ENCODE measurements at regions not wholly inside any gene's neighbourhood (a gene's known extent, or its start where the extent isn't known, plus 50 kb on each side); places are given as distances from the start of the nearest gene placed in this dataset.
A peak's percentile ranks its signal among the peaks of the same experiment; 100 is the strongest.

DNA sequence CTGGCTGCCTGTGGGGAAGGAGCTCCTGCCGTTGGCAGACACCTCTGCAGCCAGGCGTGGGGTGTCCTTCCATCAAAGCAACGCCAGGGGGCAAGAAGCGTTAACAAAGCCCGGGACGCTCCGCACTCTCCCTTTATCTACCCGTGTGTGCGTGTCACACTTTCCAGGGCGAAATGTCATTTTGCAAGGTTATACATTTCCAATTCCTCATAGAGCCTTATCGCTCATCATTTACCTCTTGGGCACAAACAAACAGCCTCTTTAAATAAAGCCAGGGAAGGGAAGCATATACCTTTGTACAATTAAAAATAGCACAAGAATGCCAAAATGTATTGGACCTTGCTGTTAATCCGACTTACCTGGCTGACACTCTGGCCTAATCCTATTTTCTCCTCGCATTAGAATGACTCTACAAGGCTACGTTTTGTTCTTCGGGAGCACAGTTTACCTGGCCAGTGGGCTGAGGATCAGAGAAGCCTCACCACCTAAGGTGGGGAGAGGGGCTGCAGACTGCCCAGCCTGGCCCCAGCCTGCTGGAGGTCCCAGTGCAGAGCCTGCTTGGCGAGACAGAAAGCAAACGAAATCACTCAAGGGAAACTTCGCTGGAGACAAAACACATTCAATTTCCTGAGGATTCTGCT lies 77.6 kb upstream of the EN2 start:
- Histone ChIP-seq H3K36me3 (ENCODE audit: control insufficient read depth, insufficient read depth, low read length) (no peaks in the 10 kb centered on the region), H3K27me3 (ENCODE audit: control insufficient read depth, insufficient read depth, low read length) (peaks cover 88% of the 10 kb centered on the region), H3K4me3 (ENCODE audit: low read depth, low read length) (no peak overlapping the region)
- peak; percentile 10 for DNase-seq (ENCODE audit: low read depth)
- TF ChIP-seq, protein P1, sequence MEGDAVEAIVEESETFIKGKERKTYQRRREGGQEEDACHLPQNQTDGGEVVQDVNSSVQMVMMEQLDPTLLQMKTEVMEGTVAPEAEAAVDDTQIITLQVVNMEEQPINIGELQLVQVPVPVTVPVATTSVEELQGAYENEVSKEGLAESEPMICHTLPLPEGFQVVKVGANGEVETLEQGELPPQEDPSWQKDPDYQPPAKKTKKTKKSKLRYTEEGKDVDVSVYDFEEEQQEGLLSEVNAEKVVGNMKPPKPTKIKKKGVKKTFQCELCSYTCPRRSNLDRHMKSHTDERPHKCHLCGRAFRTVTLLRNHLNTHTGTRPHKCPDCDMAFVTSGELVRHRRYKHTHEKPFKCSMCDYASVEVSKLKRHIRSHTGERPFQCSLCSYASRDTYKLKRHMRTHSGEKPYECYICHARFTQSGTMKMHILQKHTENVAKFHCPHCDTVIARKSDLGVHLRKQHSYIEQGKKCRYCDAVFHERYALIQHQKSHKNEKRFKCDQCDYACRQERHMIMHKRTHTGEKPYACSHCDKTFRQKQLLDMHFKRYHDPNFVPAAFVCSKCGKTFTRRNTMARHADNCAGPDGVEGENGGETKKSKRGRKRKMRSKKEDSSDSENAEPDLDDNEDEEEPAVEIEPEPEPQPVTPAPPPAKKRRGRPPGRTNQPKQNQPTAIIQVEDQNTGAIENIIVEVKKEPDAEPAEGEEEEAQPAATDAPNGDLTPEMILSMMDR (IDR thresholded peaks at IDR 0.05; ENCODE audit: insufficient read depth, low read length, poor library complexity, severe bottlenecking) = peak; percentile 85

DNA sequence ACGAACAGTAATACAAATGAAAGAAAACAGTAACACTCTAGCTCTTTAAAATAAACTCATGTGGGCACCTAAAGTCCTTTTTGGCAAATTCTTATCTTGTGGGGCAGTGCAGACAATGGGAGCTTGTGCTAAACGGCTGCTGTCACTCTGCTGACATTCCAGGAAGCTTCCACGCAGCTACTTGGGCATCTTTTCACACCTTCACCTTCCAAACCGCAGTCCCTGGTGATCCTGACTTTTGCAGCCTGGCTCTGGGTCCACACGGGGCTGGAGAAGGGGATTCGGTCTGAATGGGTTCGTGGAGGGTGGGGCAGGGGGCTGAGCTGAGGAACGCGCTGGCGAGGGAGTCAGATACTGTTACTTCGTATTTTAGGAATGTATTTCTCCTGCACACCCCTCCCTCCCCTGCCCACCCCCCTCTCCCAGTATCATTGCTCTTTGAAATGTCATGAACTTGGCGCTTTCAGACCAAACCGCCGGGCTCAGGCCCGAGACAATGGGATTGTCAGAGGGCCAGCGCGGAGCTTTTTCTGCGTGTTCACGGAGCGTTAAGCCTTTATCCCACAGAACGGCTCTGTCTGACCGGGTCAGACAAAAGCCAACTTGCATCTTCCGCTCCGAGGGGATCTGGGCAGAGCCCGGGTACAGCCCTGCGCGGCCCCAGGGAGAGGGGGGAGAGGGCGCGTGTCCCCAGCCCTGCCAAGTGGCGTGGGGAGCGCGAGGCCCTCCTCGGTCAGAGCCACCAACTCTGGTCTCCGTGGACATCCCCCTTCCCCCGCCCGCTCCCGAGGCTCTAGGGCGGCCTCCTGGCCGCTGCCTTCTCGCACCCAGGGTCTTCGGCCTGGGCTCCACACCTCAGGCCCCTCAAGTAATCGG lies 76.7 kb upstream of the EN2 start:
- Histone ChIP-seq H3K4me3 (ENCODE audit: low read depth, low read length) (no peak overlapping the region), H3K36me3 (ENCODE audit: control insufficient read depth, insufficient read depth, low read length) (no peaks in the 10 kb centered on the region), H3K27me3 (ENCODE audit: control insufficient read depth, insufficient read depth, low read length) (peaks cover 83% of the 10 kb centered on the region)
- DNase-seq (ENCODE audit: low read depth) = no peak
- TF ChIP-seq, protein P1 (IDR thresholded peaks at IDR 0.05; ENCODE audit: insufficient read depth, low read length, poor library complexity, severe bottlenecking) = no peak

DNA sequence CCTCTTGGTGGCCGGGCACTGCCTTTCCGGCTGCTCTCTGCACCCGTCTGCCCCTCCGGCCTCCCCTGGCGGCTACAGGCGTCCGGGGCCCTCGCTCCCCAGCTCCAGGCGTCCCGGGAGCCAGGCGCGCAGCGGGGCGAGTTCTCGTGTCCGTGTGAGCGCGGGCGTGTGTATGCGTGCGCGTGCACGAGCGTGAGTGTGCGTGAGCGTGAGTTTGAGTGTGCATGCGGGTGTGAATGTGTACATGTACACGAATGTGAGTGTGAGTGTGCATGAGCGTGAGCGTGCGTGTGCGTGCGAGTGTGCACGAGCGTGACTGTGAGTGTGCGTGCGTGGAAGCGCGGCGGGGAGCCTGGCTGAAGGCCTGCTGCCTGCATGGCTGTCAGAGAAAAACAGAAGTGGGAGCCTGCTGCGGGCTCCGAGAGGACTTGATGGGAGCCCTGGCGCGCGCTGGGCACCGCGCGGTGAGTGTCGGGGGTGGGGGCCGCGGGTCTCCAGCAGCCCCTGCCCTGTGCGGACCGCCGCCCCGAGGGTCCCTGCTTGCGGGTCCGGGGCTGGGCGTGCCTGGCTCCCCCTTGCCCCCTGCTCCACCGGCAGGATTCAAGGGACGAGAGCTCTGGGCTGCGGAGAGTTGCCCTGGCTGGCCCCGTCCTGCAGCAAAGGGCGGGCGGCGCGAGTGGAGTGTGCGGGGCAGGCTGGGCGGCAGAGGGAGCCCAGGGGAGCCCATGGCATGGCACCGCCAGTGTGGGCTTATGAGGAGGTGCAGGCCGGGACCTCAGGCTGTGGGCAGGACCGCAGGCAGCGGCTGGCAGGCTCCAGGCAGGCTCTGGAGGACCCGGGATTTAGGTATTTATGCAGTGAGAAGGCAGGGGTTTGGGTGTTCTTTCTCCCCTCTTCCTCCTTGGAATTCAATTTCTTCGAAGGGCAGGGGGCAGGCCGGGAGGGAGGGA lies 75.8 kb upstream of the EN2 start:
- Histone ChIP-seq H3K4me3 (ENCODE audit: low read depth, low read length) (no peak overlapping the region), H3K27me3 (ENCODE audit: control insufficient read depth, insufficient read depth, low read length) (peaks cover 77% of the 10 kb centered on the region), H3K36me3 (ENCODE audit: control insufficient read depth, insufficient read depth, low read length) (no peaks in the 10 kb centered on the region)
- no peak for DNase-seq (ENCODE audit: low read depth)
- TF ChIP-seq, protein P1 (IDR thresholded peaks at IDR 0.05; ENCODE audit: insufficient read depth, low read length, poor library complexity, severe bottlenecking) = no peak

DNA sequence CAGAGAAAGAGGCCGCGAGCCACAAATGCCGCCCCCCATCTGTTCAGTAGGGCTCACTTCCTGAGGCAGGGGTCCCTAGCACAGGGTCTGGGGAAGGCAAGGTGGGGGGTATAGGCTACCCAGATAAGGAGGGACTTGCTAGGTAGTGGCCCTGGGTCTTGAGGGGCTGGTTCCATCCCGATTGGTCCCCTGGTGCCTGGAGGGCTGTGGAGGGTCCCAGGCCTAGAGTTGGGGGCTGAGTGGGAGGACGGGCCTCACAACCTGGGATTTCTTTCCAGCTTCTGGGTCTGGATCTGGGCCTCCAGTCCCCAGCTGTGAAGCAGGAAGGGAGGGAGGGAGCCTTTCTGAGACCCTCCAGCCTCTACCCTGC lies 75.1 kb upstream of the EN2 start:
- H3K27me3 ChIP-seq (ENCODE audit: control insufficient read depth, insufficient read depth, low read length) = peaks cover 71% of the 10 kb centered on the region
- H3K36me3 ChIP-seq (ENCODE audit: control insufficient read depth, insufficient read depth, low read length) = no peaks in the 10 kb centered on the region
- no peak overlapping the region for H3K4me3 ChIP-seq (ENCODE audit: low read depth, low read length)
- no peak for DNase-seq (ENCODE audit: low read depth)
- TF ChIP-seq, protein P1 (IDR thresholded peaks at IDR 0.05; ENCODE audit: insufficient read depth, low read length, poor library complexity, severe bottlenecking) = no peak

DNA sequence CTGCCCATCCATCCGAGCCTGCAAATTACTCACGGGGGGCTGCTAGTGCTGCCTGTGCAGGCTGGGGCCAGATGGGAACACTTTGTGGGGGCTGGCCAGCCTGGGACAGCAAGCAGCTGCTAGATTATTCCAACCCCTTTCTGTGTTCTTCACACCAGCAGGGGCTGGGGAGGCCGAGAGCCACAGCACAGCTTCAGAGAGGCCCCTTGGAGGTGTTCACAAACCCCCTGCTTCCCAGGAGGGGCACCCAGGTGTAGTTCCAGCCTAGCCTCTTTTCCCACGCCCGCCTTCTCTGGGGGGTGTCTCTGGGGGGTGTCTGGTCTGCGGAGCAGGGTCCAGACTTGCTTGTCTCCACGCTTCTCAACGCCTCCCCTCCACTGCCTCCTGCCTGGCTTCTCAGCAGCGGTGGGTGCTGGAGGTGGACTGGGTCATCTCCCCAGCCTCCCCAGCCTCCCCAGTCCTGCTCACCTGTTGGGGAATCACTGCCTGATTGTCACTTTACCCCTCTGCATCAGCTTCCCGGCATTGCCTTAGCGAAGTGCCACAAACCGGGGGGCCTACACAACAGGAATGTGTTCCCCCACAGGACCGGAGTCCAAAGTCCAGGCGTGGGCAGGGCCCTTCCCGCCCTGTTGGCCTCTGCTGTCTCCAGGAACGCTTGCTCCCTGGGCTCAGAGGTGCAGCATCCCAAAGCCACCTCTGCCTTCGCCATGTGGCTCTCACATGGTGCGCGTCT lies 74.0 kb upstream of the EN2 start:
- H3K27me3 ChIP-seq (ENCODE audit: control insufficient read depth, insufficient read depth, low read length) = peaks cover 59% of the 10 kb centered on the region
- TF ChIP-seq, protein P1 (IDR thresholded peaks at IDR 0.05; ENCODE audit: insufficient read depth, low read length, poor library complexity, severe bottlenecking) = no peak

More for the DNA sequence above, 74.0 kb upstream of the EN2 start:
- Histone ChIP-seq H3K36me3 (ENCODE audit: control insufficient read depth, insufficient read depth, low read length) (no peaks in the 10 kb centered on the region), H3K4me3 (ENCODE audit: low read depth, low read length) (no peak overlapping the region)
- DNase-seq (ENCODE audit: low read depth) = no peak

All from kidney epithelial cell (primary cell).